ENCODE measurements at regions not wholly inside any gene's neighbourhood (a gene's known extent, or its start where the extent isn't known, plus 50 kb on each side); places are given as distances from the start of the nearest gene placed in this dataset.
"Not testable (repeated sequence)": the region's sequence is repeated elsewhere in the genome, so short reads cannot be mapped to it uniquely, and the experiment has no call there.

- Histone ChIP-seq H2AFZ (ENCODE audit: insufficient read depth, low read depth, low read length, poor library complexity, severe bottlenecking) (no peak overlapping the region), H3K27ac (ENCODE audit: low read depth in 1 of 2, low read length in 2 of 2) (no peak overlapping the region), H3K4me1 (ENCODE audit: control insufficient read depth in 1 of 2, insufficient read depth in 2 of 2, low read length in 2 of 2) (no peaks in the 10 kb centered on the region), H3K79me2 (ENCODE audit: insufficient read depth, low read length) (no peaks in the 10 kb centered on the region), H3K9ac (ENCODE audit: insufficient read depth, low read length, poor library complexity, severe bottlenecking) (no peak overlapping the region), H3K4me2 (replicated peaks; ENCODE audit: extremely low read depth, low read length, poor library complexity, severe bottlenecking) (no peak overlapping the region), H3K27me3 (ENCODE audit: control insufficient read depth in 2 of 2, insufficient read depth in 2 of 2, low read length in 2 of 2) (peaks cover 0 to 3% of the 10 kb centered on the region in 2 donors), H3K9me3 (replicated peaks in 1 of 2; ENCODE audit: control insufficient read depth in 1 of 2, insufficient read depth in 1 of 2, low read length in 2 of 2) (no peaks in the 10 kb centered on the region), H4K20me1 (ENCODE audit: insufficient read depth, low read length) (no peaks in the 10 kb centered on the region), H3K36me3 (replicated peaks in 1 of 2; ENCODE audit: control insufficient read depth in 1 of 2, insufficient read depth in 2 of 2, low read length in 2 of 2) (no peaks in the 10 kb centered on the region), H3K4me3 (replicated peaks in 1 of 3; ENCODE audit: low read depth in 2 of 3, low read length in 3 of 3) (no peak overlapping the region)
- H3K4me3 Mint-ChIP-seq: no peak overlapping the region
- no peak for TF ChIP-seq CTCF (IDR thresholded peaks at IDR 0.05)
- DNase-seq: no peak
- H3K27me3 Mint-ChIP-seq (ENCODE audit: low read depth in 3 of 3): peaks cover 6 to 21% (median 8%) of the 10 kb centered on the region in 3 donors
- H3K36me3 Mint-ChIP-seq: no peaks in the 10 kb centered on the region
- peaks cover 0 to 8% (median 2%) of the 10 kb centered on the region in 7 donors for H3K9me3 Mint-ChIP-seq
- H3K27ac Mint-ChIP-seq: no peak overlapping the region
- intact Hi-C loops (cut with micrococcal nuclease): no loop called here
- no CpG with 5 or more reads among the region's 2 CpGs for WGBS (ENCODE audit: insufficient coverage)
- no peaks in the 10 kb centered on the region for H3K4me1 Mint-ChIP-seq
Observed at GRCh38 chr20:48039514-48039913, 254.2 kb upstream of the SULF2 start.

GRCh38 chr20:48038713-48039112, 253.4 kb upstream of the SULF2 start:
- no peak overlapping the region for H3K4me2 ChIP-seq (replicated peaks; ENCODE audit: extremely low read depth, low read length, poor library complexity, severe bottlenecking)
- no peaks in the 10 kb centered on the region for H3K4me1 ChIP-seq (ENCODE audit: control insufficient read depth in 1 of 2, insufficient read depth in 2 of 2, low read length in 2 of 2)
- no peaks in the 10 kb centered on the region for H3K36me3 ChIP-seq (replicated peaks in 1 of 2; ENCODE audit: control insufficient read depth in 1 of 2, insufficient read depth in 2 of 2, low read length in 2 of 2)
- no peaks in the 10 kb centered on the region for H3K4me1 Mint-ChIP-seq
- H3K4me3 Mint-ChIP-seq: no peak overlapping the region
- no peak for TF ChIP-seq CTCF (IDR thresholded peaks at IDR 0.05)
- WGBS (ENCODE audit: insufficient coverage): 100% methylated on average over 2 of the region's 7 CpGs
- H3K9ac ChIP-seq (ENCODE audit: insufficient read depth, low read length, poor library complexity, severe bottlenecking): no peak overlapping the region
- H4K20me1 ChIP-seq (ENCODE audit: insufficient read depth, low read length): no peaks in the 10 kb centered on the region
- H3K9me3 ChIP-seq (replicated peaks in 1 of 2; ENCODE audit: control insufficient read depth in 1 of 2, insufficient read depth in 1 of 2, low read length in 2 of 2): no peaks in the 10 kb centered on the region
- H3K4me3 ChIP-seq (replicated peaks in 1 of 3; ENCODE audit: low read depth in 2 of 3, low read length in 3 of 3): no peak overlapping the region
- H3K79me2 ChIP-seq (ENCODE audit: insufficient read depth, low read length): no peaks in the 10 kb centered on the region
- H3K27me3 ChIP-seq (ENCODE audit: control insufficient read depth in 2 of 2, insufficient read depth in 2 of 2, low read length in 2 of 2): peaks cover 0 to 3% of the 10 kb centered on the region in 2 donors
- intact Hi-C loops (cut with micrococcal nuclease): no loop called here
- DNase-seq: no peak
- peaks cover 0 to 9% (median 2%) of the 10 kb centered on the region in 7 donors for H3K9me3 Mint-ChIP-seq
- H3K36me3 Mint-ChIP-seq: no peaks in the 10 kb centered on the region
- no peak overlapping the region for H3K27ac Mint-ChIP-seq
- no peak overlapping the region for H3K27ac ChIP-seq (ENCODE audit: low read depth in 1 of 2, low read length in 2 of 2)
- H3K27me3 Mint-ChIP-seq (ENCODE audit: low read depth in 3 of 3): peaks cover 8 to 24% (median 10%) of the 10 kb centered on the region in 3 donors
- H2AFZ ChIP-seq (ENCODE audit: insufficient read depth, low read depth, low read length, poor library complexity, severe bottlenecking): no peak overlapping the region

DNA sequence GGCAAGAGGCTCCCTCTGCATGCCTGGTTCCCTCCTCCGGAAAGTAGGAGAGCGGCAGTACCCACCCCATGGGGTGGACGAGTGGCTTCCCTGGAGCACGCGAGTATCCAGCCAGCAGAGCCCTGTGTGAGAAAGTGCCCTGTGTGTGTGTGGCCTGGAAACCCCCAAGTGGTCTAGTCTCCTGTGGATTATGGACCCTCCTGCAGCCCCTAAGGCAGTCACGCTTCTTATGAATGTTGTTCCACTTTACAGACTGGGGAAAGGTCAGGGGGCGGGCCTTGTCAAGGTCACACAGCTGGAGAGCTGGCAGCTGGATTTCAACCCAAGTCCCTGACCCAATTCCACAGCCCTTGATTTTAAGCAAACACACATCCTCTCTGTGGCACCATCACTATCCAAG, 252.5 kb upstream of the SULF2 start:
- H3K27ac ChIP-seq (ENCODE audit: low read depth in 1 of 2, low read length in 2 of 2); H3K36me3 Mint-ChIP-seq; intact Hi-C loops (cut with micrococcal nuclease); H3K4me3 ChIP-seq (replicated peaks in 1 of 3; ENCODE audit: low read depth in 2 of 3, low read length in 3 of 3); H4K20me1 ChIP-seq (ENCODE audit: insufficient read depth, low read length); H3K9me3 ChIP-seq (replicated peaks in 1 of 2; ENCODE audit: control insufficient read depth in 1 of 2, insufficient read depth in 1 of 2, low read length in 2 of 2); H3K27me3 ChIP-seq (ENCODE audit: control insufficient read depth in 2 of 2, insufficient read depth in 2 of 2, low read length in 2 of 2); H3K4me2 ChIP-seq (replicated peaks; ENCODE audit: extremely low read depth, low read length, poor library complexity, severe bottlenecking); H3K36me3 ChIP-seq (replicated peaks in 1 of 2; ENCODE audit: control insufficient read depth in 1 of 2, insufficient read depth in 2 of 2, low read length in 2 of 2); H3K4me1 Mint-ChIP-seq; H3K79me2 ChIP-seq (ENCODE audit: insufficient read depth, low read length); H3K4me1 ChIP-seq (ENCODE audit: control insufficient read depth in 1 of 2, insufficient read depth in 2 of 2, low read length in 2 of 2); H3K27ac Mint-ChIP-seq; H3K9ac ChIP-seq (ENCODE audit: insufficient read depth, low read length, poor library complexity, severe bottlenecking); DNase-seq; H3K4me3 Mint-ChIP-seq; H3K9me3 Mint-ChIP-seq; H2AFZ ChIP-seq (ENCODE audit: insufficient read depth, low read depth, low read length, poor library complexity, severe bottlenecking): not testable (repeated sequence)
- 98% methylated on average over 7 of the region's 7 CpGs for WGBS (ENCODE audit: insufficient coverage)
- peaks cover 8 to 29% (median 9%) of the 10 kb centered on the region in 3 donors for H3K27me3 Mint-ChIP-seq (ENCODE audit: low read depth in 3 of 3)

Measured in CD14-positive monocyte (primary cell).